Hindlimb muscle (tissue), 1 donor: ENCODE measurements at regions not wholly inside any gene's neighbourhood (a gene's known extent, or its start where the extent isn't known, plus 50 kb on each side); places are given as distances from the start of the nearest gene placed in this dataset.

Experiments
- DNase-seq: peaks from one replicate; pipeline ENCODE4 v3.0.0-alpha.2; 2013

- no peak for DNase-seq
Observed at GRCh38 chr10:31580646-31581045, 261.6 kb downstream of the ZEB1 start.
